Kidney (tissue), 13 donors: ENCODE measurements at regions not wholly inside any gene's neighbourhood (a gene's known extent, or its start where the extent isn't known, plus 50 kb on each side); places are given as distances from the start of the nearest gene placed in this dataset.

Source experiments
- DNase-seq, 5 donors: peaks; one replicate each; pipeline ENCODE4 v3.0.0-alpha.2; 2013 to 2020
- FAIRE-seq: peaks from 2 replicates; lab custom pipeline; 2012; peaks lifted over from hg19 to GRCh38; lab: Jason Lieb, UNC
- H3K27ac ChIP-seq, 2 donors: one replicate each; pipeline ENCODE4 v1.7.0; 2013; ENCODE audit warnings: low read depth in 2 of 2, low read length in 2 of 2, inconsistent platforms in 1 of 2
- H3K27me3 ChIP-seq: one replicate; pipeline ENCODE4 v1.7.1; 2013; ENCODE audit warnings: low read length, inconsistent platforms; ENCODE audit not compliant: control insufficient read depth, insufficient read depth
- H3K36me3 ChIP-seq, 3 donors: one replicate each; pipeline versions ENCODE4 v1.7.0 to v1.7.1; 2013; ENCODE audit warnings: low read length in 3 of 3, control low read depth in 1 of 3, inconsistent platforms in 1 of 3; ENCODE audit not compliant: insufficient read depth in 3 of 3, control insufficient read depth in 2 of 3
- H3K4me1 ChIP-seq, 3 donors: one replicate each; pipeline versions ENCODE4 v1.7.0 to v1.7.1; 2013; ENCODE audit warnings: low read length in 3 of 3, inconsistent platforms in 1 of 3, low read depth in 1 of 3; ENCODE audit not compliant: control insufficient read depth in 2 of 3, insufficient read depth in 2 of 3
- H3K4me3 ChIP-seq, 3 donors: one replicate each; pipeline versions ENCODE4 v1.7.0 to v1.8.1; 2013; ENCODE audit warnings: low read length in 3 of 3, control low read depth in 1 of 3, inconsistent platforms in 1 of 3
- H3K9ac ChIP-seq, 3 donors: one replicate each; pipeline versions ENCODE4 v1.7.0 to v1.7.1; 2013; ENCODE audit warnings: low read length in 3 of 3, control low read depth in 1 of 3, inconsistent platforms in 1 of 3
- H3K9me3 ChIP-seq, 3 donors: one replicate each; pipeline versions ENCODE4 v1.7.0 to v1.7.1; 2013; ENCODE audit warnings: low read length in 3 of 3, control low read depth in 1 of 3, inconsistent platforms in 1 of 3; ENCODE audit not compliant: control insufficient read depth in 2 of 3, insufficient read depth in 1 of 3
- intact Hi-C: fragments of 100-400 bp; cut with DNase I; formaldehyde crosslinking; loops from one replicate; pipeline ENCODE4 v1.11.1; 2022
- TF ChIP-seq, protein P1 (sequence below): IDR thresholded peaks from 3 replicates; pipeline ENCODE4 v1.5.1; 2012; ENCODE audit warnings: mild to moderate bottlenecking, moderate library complexity, borderline replicate concordance; ENCODE audit not compliant: insufficient read depth; ENCODE audit errors: extremely low read depth
- donor health status: control.
- donor health status: control.
- donor health status: control.
- donor health status: control.
- donor health status: control.
- donor health status: DM: yes; HTN: yes; CAD: no.
- donor health status: Normal renal cell carcinoma (clear cell type).

- intact Hi-C loops = no loop called here
- Histone ChIP-seq H3K9ac (no peak overlapping the region), H3K27ac (no peak overlapping the region), H3K27me3 (no peaks in the 10 kb centered on the region), H3K9me3 (no peaks in the 10 kb centered on the region), H3K4me1 (no peaks in the 10 kb centered on the region), H3K36me3 (no peaks in the 10 kb centered on the region), H3K4me3 (no peak overlapping the region)
- no peak for DNase-seq
- TF ChIP-seq, protein P1, sequence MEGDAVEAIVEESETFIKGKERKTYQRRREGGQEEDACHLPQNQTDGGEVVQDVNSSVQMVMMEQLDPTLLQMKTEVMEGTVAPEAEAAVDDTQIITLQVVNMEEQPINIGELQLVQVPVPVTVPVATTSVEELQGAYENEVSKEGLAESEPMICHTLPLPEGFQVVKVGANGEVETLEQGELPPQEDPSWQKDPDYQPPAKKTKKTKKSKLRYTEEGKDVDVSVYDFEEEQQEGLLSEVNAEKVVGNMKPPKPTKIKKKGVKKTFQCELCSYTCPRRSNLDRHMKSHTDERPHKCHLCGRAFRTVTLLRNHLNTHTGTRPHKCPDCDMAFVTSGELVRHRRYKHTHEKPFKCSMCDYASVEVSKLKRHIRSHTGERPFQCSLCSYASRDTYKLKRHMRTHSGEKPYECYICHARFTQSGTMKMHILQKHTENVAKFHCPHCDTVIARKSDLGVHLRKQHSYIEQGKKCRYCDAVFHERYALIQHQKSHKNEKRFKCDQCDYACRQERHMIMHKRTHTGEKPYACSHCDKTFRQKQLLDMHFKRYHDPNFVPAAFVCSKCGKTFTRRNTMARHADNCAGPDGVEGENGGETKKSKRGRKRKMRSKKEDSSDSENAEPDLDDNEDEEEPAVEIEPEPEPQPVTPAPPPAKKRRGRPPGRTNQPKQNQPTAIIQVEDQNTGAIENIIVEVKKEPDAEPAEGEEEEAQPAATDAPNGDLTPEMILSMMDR = no peak
- FAIRE-seq = no peak
Observed at GRCh38 chr6:164133095-164133494, 718.6 kb downstream of the QKI start.

DNA sequence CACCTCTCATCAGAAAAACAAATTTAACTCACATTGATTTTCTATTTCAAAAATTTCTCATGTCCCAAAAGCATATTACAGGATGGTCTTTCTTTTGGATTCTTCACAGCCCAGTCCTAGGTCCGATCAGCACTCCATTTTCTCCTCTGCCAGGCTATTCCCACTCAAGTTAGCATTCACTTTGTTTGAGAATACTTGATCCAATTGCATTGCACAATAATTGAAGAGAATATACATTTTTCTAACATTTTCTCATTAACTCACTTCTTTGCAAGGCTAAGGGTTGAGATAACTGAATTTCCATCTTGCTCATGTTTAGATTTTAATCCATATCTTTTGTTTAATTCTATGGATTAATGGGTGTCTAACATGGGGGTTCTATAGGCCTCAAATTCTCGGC is 716.1 kb downstream of the QKI start:
- no peak overlapping the region for H3K9ac ChIP-seq
- no peak for FAIRE-seq

DNA sequence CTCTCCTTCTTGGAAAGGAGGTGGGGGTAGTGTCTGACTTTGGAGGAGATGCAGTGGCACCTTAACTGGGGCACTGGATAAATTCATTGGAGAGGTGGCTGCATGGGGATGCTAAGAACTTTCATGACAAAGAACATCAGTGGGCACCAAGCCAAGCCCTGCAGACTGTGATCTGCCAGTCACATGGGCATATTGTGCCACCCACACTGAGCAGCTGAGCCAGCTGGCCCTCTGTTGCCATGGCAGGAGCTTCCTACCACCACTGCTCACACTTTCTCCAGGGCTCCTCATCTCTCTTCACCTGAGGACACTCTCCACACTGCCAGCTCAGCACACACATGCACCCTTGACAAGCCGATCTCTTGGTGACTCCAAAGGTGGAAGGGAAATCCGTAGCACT is 715.6 kb downstream of the QKI start:
- FAIRE-seq (no peak), DNase-seq (no peak)
- Histone ChIP-seq H3K9ac (no peak overlapping the region), H3K4me3 (no peak overlapping the region), H3K4me1 (no peaks in the 10 kb centered on the region), H3K27me3 (no peaks in the 10 kb centered on the region), H3K27ac (no peak overlapping the region), H3K36me3 (no peaks in the 10 kb centered on the region), H3K9me3 (no peaks in the 10 kb centered on the region)
- TF ChIP-seq, protein P1 = no peak
- intact Hi-C loops = no loop called here

More for the DNA sequence above, 716.1 kb downstream of the QKI start:
- TF ChIP-seq, protein P1 = no peak
- Histone ChIP-seq H3K9me3 (no peaks in the 10 kb centered on the region), H3K27ac (no peak overlapping the region), H3K4me1 (no peaks in the 10 kb centered on the region), H3K27me3 (no peaks in the 10 kb centered on the region), H3K36me3 (no peaks in the 10 kb centered on the region), H3K4me3 (no peak overlapping the region)
- no peak for DNase-seq
- intact Hi-C loops = no loop called here

DNA sequence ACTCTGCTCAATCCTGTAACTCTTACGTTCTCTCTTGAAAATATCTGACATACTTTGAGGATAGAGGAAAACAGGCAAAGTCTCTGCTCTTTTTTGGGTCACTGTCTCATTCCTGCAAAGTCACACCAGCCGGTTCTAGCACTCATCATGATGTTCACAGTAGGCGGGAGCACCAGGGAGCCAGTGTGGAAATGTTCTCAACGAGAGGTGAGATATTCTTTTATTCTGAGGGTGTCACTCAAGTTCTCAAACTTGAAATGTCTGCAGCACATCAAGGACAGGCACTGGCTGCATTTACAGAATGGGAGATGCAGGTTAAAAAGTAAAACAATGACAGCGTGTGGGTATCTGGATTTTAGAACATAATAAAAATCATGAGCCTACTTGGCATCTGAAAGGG is 714.7 kb downstream of the QKI start:
- DNase-seq (no peak), FAIRE-seq (no peak)
- intact Hi-C loops = no loop called here
- TF ChIP-seq, protein P1 = no peak
- H3K4me3 ChIP-seq = no peak overlapping the region
- no peak overlapping the region for H3K9ac ChIP-seq
- H3K27me3 ChIP-seq = no peaks in the 10 kb centered on the region
- no peaks in the 10 kb centered on the region for H3K36me3 ChIP-seq
- H3K9me3 ChIP-seq = no peaks in the 10 kb centered on the region
- H3K4me1 ChIP-seq = no peaks in the 10 kb centered on the region
- H3K27ac ChIP-seq = no peak overlapping the region
